Tibial nerve (tissue), 3 donors: ENCODE measurements at regions not wholly inside any gene's neighbourhood (a gene's known extent, or its start where the extent isn't known, plus 50 kb on each side); places are given as distances from the start of the nearest gene placed in this dataset.

Experiments
- CTCF ChIP-seq, 5 experiments: fragments of 200-600 bp in 3 of 5; fragments of 450-650 bp in 2 of 5; sonication (generic) in 3 of 5; IDR thresholded peaks; one replicate each; pipeline ENCODE4 v1.5.1; 2016 to 2019; ENCODE audit warnings: antibody characterized with exemption in 5 of 5, mild to moderate bottlenecking in 3 of 5, moderate library complexity in 2 of 5
- POLR2A ChIP-seq, 2 donors: fragments of 450-650 bp; IDR thresholded peaks; one replicate each; pipeline ENCODE4 v1.6.1; 2017; ENCODE audit warnings: antibody characterized with exemption in 2 of 2, mild to moderate bottlenecking in 2 of 2, moderate library complexity in 2 of 2

DNA sequence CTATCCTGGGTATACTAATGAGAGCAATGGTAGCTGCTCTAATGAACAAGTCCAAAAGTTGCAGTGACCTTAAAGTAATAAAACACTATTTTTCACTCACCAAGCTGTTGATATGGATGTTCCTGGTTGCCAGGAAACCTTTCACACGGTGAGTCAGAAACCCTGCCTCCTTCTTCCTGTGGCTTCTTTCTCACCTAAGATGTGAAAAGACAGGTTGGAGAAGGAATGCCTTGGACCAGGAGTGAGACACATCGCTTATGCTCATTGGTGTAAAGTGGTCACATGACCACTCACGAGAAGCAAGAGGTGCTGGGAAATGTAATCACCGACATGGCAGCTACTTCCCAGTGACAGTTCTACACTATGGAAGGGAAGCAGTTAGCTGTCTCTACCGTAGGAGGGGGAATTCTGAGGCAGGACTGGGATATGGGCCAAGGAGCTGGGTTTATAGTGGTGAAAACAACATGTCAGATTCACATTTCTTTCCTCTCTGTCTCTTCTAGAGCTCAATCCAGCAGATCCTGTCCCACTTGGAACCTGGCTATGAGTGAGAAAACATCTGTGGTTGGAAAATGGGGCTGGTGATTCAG is 320.4 kb upstream of the KLF4 start:
- no peak for TF ChIP-seq CTCF (IDR thresholded peaks at IDR 0.05)
- TF ChIP-seq POLR2A (IDR thresholded peaks at IDR 0.05) = no peak
